RKO (cell line): ENCODE measurements at regions not wholly inside any gene's neighbourhood (a gene's known extent, or its start where the extent isn't known, plus 50 kb on each side); places are given as distances from the start of the nearest gene placed in this dataset.
"Not testable (repeated sequence)": the region's sequence is repeated elsewhere in the genome, so short reads cannot be mapped to it uniquely, and the experiment has no call there.

Experiments used
- DNase-seq: peaks from one replicate; pipeline ENCODE4 v3.0.0-alpha.2; 2016; ENCODE audit warnings: low spot score

DNA sequence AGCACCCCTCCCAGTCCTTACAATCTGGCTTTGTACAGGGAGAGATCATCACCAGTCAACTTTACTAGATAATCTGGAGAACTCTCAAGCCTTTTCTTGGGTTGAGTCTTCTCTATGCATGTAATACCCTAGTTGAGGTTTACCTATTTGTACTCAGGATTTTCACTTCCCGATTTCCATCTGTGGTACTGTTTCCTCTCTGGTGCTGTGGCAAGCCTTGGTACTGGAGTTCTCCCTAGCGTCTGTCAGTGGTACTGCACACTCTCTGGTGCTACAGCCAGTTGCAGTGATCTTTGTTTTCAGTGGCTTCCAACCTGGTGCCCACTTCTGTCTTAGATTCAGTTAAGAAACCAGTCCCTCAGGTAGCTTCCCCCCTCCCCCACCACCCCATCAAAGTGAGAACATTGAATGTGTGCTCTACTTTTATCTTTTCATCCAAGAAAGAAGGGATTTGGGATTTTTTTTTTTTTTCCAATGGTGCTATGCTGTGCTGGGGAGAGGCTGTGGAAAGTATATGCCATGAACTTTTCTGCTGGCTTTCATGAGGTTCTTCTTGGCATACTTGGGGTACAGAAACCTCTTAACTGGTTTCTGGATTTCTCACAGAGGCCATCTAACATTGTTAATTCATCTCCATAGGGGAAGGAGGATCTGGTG is 69.4 kb upstream of the EVL start:
- DNase-seq, result peak; percentile 69

DNA sequence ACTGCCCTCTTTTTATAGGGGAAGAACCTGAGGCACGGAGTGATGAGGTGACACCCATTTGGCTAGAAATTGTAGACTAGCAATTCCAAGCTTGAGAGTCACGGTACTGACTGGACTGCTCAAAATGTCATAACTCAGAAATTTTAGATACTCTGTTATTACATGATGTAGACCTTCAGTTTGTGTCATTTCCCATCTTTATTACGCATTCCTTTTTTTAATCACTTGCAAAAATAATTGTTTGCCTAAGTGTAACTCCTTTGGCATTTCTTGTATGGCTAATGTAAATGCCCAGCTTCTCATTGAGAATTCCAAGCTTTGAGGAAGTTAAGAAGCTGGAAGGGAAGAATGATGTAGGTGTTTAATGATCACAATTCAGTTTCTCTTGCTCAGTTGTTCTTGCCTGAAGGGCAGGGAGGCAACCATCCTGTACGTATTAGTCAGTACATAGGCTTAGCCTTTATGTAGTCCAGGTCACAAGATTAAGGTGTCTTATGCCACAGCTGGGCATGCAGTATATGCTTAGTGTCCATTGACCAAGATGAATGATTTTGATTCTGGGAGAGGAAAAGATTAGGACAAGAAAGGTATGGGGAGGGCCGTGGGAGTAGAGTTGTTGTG is 68.2 kb upstream of the EVL start:
- DNase-seq, result no peak

DNA sequence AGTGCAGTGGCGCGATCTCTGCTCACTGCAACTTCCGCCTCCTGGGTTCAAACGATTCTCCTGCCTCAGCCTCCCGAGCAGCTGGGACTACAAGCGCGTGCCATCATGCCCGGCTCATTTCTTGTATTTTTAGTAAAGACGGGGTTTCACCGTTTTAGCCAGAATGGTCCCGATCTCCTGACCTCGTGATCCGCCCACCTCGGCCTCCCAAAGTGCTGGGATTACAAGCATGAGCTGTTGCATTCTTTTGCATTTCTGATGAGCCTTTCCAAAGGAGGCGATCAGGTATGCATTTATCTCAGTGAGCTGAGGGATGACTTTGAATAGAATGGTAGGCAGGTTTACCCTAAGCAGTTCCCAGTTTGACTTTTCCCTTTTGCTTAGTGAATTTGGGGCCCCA is 64.8 kb upstream of the EVL start:
- DNase-seq, result not testable (repeated sequence)

DNA sequence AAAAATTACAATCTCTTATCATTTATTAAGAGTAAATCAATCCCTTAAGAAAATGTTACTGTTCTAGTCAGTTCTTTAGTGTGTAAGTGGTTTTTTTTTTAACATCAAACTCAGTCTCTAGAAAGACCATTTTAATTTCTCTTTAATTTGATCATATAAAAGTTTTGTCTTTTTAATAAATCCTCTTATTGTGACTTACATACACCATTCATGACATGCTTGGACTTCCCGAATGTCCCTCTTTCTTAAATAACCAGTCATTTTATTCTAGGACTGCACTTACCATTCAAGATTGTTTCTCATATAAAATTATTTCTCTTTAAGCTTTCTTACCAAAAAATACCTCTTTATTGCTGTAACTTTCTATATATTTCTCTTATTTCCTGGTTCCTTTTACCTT is 60.8 kb upstream of the EVL start:
- peak; percentile 7 for DNase-seq

DNA sequence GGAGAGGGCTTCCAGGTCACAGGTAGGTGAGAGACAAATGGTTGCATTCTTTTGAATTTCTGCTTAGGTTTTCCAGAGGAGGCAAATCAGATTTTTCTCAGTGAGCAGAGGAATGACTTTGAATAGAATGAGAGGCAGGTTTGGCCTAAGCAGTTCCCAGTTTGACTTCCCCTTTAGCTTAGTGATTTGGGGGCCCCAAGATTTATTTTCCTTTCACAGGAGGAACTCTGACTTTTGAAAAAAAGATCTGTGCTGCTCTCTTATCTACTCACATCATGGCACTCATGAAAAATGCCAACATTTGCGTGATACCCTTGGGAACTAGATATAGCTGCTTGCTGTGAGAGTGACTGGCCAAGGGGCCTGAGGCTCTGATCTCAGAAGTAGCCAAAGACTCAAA is 58.0 kb upstream of the EVL start:
- DNase-seq, result no peak

DNA sequence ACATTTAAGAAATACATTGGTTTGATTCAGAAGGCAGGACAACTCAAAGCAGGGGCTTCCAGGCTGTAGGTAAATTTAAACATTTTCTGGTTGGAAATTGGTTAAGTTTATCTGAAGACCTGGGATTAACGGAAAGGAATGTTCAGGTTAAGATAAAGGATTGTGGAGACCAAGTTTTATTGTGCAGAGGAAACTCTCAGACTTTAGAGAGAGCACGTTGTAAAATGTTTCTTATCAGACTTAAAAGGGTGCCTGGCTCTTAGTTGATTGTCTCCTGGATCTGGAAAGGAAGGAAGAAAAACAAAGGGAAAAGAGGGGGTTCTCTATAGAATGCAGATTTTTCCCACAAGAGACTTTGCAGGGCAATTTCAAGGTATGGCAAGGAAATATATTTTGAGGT is 55.4 kb upstream of the EVL start:
- DNase-seq, result not testable (repeated sequence)

DNA sequence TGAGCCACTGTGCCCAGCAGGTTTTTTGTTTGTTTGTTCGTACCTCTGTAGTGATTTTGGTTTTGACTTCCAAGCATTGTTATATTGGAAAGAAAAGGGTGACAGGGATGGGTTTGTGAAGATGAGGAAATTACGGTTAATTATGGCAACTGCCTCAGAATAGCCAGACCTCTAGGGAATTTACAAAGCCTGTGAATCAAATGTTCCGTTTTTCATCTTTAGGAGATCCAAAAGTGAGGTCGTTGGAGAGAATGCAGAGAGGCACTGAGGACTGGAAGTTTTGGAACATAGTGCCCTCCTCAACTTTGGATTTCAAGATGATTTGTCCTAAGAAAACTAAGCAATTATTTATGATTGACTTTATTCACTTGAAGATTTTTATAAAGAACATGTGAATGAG is 54.5 kb upstream of the EVL start:
- no peak for DNase-seq

DNA sequence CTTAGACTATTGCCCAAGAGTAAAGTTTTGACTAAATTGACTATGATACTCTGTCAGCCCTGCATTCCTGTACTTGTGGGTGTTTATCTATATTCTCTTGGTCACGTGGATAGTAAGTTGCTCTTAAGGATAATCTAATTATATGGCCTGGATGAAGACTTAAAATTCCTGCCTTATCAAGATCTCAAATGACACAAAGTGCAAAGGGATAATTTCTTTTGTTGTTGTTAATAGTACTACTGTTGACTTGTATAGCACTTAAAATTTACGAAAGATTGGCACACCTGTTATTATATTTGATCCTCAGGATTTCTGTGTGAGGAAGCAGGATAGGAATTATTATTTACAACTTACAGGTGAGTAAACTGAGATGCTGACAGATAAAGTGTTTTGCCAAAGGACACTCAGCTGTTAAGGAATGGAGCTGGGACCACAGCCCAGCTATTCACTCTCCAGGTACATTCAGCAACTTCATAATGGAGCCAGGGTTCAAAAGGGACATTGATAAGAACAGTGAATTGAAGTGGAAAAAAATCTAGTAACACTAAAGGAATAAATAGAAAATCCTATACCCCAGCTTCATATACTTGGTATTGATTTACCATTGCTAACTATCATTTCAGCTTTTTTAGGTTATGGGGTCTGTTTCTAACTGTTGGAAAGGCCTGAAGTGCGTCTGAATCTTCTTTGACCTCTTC is 53.4 kb upstream of the EVL start:
- no peak for DNase-seq

DNA sequence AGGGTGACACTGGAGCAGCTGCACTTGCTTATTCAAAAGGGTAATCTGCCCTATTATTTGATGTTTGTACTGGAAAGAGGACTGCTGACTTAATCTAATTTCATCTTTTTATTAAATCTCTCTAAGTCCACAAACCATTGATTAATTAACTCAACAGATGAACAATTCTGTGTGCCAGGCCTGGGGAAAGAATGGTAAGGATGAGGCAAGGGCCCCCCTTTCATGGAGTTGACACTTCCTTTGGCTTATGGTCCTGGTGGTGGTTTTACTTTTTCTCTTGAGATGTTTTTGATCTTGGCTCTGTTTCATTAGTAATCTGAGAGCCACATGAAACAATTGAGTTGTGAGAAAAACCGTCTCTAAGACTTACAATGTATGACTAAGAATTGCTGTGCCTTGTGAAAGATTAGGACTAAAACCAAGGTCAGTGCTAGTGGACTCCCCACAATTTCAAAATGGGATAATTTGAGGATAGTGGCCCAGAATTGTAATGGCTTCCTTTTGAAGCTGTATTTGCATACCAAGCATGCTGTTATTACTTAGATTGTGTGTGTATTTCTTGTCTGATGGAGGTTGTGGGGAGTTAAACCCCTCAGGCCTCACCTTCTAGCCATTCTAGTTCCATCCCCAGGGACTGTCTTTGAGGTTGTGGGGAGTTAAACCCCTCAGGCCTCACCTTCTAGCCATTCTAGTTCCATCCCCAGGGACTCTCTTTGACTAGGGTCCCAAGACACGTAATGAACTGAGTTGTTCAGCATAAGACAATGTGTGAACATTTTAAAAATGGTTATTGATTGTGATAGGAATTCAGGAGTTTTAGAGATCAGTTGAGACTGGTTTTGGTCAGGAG is 52.5 kb upstream of the EVL start:
- DNase-seq, result no peak

DNA sequence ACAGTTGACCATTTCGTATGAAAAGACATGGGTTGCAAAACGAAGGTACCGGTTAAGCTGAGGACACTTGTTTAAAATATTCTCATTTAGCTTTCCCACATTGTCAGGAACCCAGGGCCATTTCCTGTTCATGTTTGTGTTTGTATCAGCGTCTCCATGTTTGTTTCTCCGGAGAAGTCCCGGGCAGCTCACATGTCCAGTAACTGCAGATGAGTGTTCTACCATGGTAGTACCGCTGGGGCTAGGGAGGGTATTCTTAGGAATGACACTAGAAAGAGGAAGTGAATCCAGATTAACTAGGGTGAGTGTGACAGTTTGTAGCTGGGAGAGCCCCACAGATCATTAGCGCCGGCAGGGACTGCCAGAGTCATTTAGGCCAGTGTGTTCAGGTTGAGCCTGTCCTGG is 50.0 kb upstream of the EVL start:
- DNase-seq, result no peak
